ENCODE measurements at regions not wholly inside any gene's neighbourhood (a gene's known extent, or its start where the extent isn't known, plus 50 kb on each side); places are given as distances from the start of the nearest gene placed in this dataset.
"Not testable (repeated sequence)": the region's sequence is repeated elsewhere in the genome, so short reads cannot be mapped to it uniquely, and the experiment has no call there.

- peak overlapping the region; percentile 68 for H3K27ac Mint-ChIP-seq
These were observed 122.8 kb downstream of the ZC4H2 start for GRCh38 chrX:64853424-64853823.

GRCh38 chrX:64850371-64851082 lies 125.7 kb downstream of the ZC4H2 start:
- Mint-ChIP-seq H3K4me1 (peaks cover 18% of the 10 kb centered on the region), H3K9me3 (peaks cover 9% of the 10 kb centered on the region), H3K4me3 (peak overlapping the region; percentile 41), H3K36me3 (ENCODE audit: low read depth) (peaks cover 35% of the 10 kb centered on the region), H3K27me3 (no peaks in the 10 kb centered on the region), H3K27ac (peak overlapping the region; percentile 91)
- intact Hi-C loops (cut with micrococcal nuclease): no loop called here
- DNase-seq: peak; percentile 69

More at GRCh38 chrX:64853424-64853823, 122.8 kb downstream of the ZC4H2 start:
- intact Hi-C loops (cut with micrococcal nuclease): no loop called here
- peaks cover 43% of the 10 kb centered on the region for H3K36me3 Mint-ChIP-seq (ENCODE audit: low read depth)
- no peaks in the 10 kb centered on the region for H3K27me3 Mint-ChIP-seq
- peaks cover 18% of the 10 kb centered on the region for H3K4me1 Mint-ChIP-seq
- DNase-seq: no peak
- peak overlapping the region; percentile 28 for H3K4me3 Mint-ChIP-seq
- peaks cover 15% of the 10 kb centered on the region for H3K9me3 Mint-ChIP-seq

GRCh38 chrX:64843224-64843623 lies 133.0 kb downstream of the ZC4H2 start:
- Mint-ChIP-seq H3K4me1 (peaks cover 25% of the 10 kb centered on the region), H3K27ac (peak overlapping the region; percentile 91), H3K4me3 (peak overlapping the region; percentile 27), H3K27me3 (no peaks in the 10 kb centered on the region), H3K9me3 (peaks cover 21% of the 10 kb centered on the region), H3K36me3 (ENCODE audit: low read depth) (peaks cover 38% of the 10 kb centered on the region)
- intact Hi-C loops (cut with micrococcal nuclease): no loop called here
- DNase-seq: no peak

- DNase-seq: peak; percentile 65
- Mint-ChIP-seq H3K4me3 (peak overlapping the region; percentile 27), H3K9me3 (peaks cover 21% of the 10 kb centered on the region), H3K27ac (peak overlapping the region; percentile 91), H3K36me3 (ENCODE audit: low read depth) (peaks cover 38% of the 10 kb centered on the region), H3K4me1 (peaks cover 25% of the 10 kb centered on the region), H3K27me3 (no peaks in the 10 kb centered on the region)
- intact Hi-C loops (cut with micrococcal nuclease): no loop called here
These were observed 133.8 kb downstream of the ZC4H2 start for GRCh38 chrX:64842492-64842891.

- H3K4me1 Mint-ChIP-seq: no peaks in the 10 kb centered on the region
- H3K27me3 Mint-ChIP-seq: no peaks in the 10 kb centered on the region
- no peak for DNase-seq
- H3K36me3 Mint-ChIP-seq (ENCODE audit: low read depth): peaks cover 1% of the 10 kb centered on the region
- no peak overlapping the region for H3K27ac Mint-ChIP-seq
- intact Hi-C loops (cut with micrococcal nuclease): no loop called here
- H3K9me3 Mint-ChIP-seq: peaks cover 12% of the 10 kb centered on the region
- H3K4me3 Mint-ChIP-seq: no peak overlapping the region
These were observed 170.6 kb downstream of the ZC4H2 start for GRCh38 chrX:64805683-64806082.

GRCh38 chrX:64792598-64793337 lies 183.5 kb downstream of the ZC4H2 start:
- H3K36me3 Mint-ChIP-seq (ENCODE audit: low read depth): no peaks in the 10 kb centered on the region
- H3K4me1 Mint-ChIP-seq: no peaks in the 10 kb centered on the region
- DNase-seq: no peak
- intact Hi-C loops (cut with micrococcal nuclease): no loop called here
- H3K9me3 Mint-ChIP-seq: peaks cover 19% of the 10 kb centered on the region
- H3K4me3 Mint-ChIP-seq: no peak overlapping the region
- no peak overlapping the region for H3K27ac Mint-ChIP-seq
- H3K27me3 Mint-ChIP-seq: no peaks in the 10 kb centered on the region

- H3K27ac Mint-ChIP-seq: no peak overlapping the region
- no peak overlapping the region for H3K4me3 Mint-ChIP-seq
- no peaks in the 10 kb centered on the region for H3K4me1 Mint-ChIP-seq
- intact Hi-C loops (cut with micrococcal nuclease): no loop called here
- H3K36me3 Mint-ChIP-seq (ENCODE audit: low read depth): no peaks in the 10 kb centered on the region
- DNase-seq: no peak
- H3K9me3 Mint-ChIP-seq: peaks cover 9% of the 10 kb centered on the region
- no peaks in the 10 kb centered on the region for H3K27me3 Mint-ChIP-seq
These were observed 193.3 kb downstream of the ZC4H2 start for GRCh38 chrX:64782923-64783322.

GRCh38 chrX:64758047-64758446 lies 218.2 kb downstream of the ZC4H2 start:
- H3K9me3 Mint-ChIP-seq: peaks cover 5% of the 10 kb centered on the region
- no peak overlapping the region for H3K27ac Mint-ChIP-seq
- no peaks in the 10 kb centered on the region for H3K27me3 Mint-ChIP-seq
- no peaks in the 10 kb centered on the region for H3K36me3 Mint-ChIP-seq (ENCODE audit: low read depth)
- intact Hi-C loops (cut with micrococcal nuclease): no loop called here
- H3K4me1 Mint-ChIP-seq: no peaks in the 10 kb centered on the region
- H3K4me3 Mint-ChIP-seq: no peak overlapping the region
- no peak for DNase-seq

GRCh38 chrX:64739792-64740378 lies 236.4 kb downstream of the ZC4H2 start:
- DNase-seq: no peak
- Mint-ChIP-seq H3K4me3 (no peak overlapping the region), H3K27ac (no peak overlapping the region), H3K27me3 (no peaks in the 10 kb centered on the region), H3K36me3 (ENCODE audit: low read depth) (no peaks in the 10 kb centered on the region), H3K4me1 (no peaks in the 10 kb centered on the region), H3K9me3 (no peaks in the 10 kb centered on the region)
- intact Hi-C loops (cut with micrococcal nuclease): no loop called here

- Mint-ChIP-seq H3K4me1 (no peaks in the 10 kb centered on the region), H3K27ac (no peak overlapping the region), H3K27me3 (no peaks in the 10 kb centered on the region), H3K4me3 (no peak overlapping the region), H3K9me3 (peaks cover 6% of the 10 kb centered on the region), H3K36me3 (ENCODE audit: low read depth) (no peaks in the 10 kb centered on the region)
- intact Hi-C loops (cut with micrococcal nuclease): no loop called here
- DNase-seq: no peak
These were observed 277.9 kb downstream of the ZC4H2 start for GRCh38 chrX:64698317-64698716.

GRCh38 chrX:64695372-64695771 lies 280.9 kb downstream of the ZC4H2 start:
- H3K4me3 Mint-ChIP-seq; H3K9me3 Mint-ChIP-seq; H3K36me3 Mint-ChIP-seq (ENCODE audit: low read depth); H3K27ac Mint-ChIP-seq; H3K4me1 Mint-ChIP-seq; intact Hi-C loops (cut with micrococcal nuclease); DNase-seq; H3K27me3 Mint-ChIP-seq: not testable (repeated sequence)

GRCh38 chrX:64662876-64663275 lies 267.6 kb upstream of the MTMR8 start:
- H3K27me3 Mint-ChIP-seq: no peaks in the 10 kb centered on the region
- no peak overlapping the region for H3K4me3 Mint-ChIP-seq
- H3K9me3 Mint-ChIP-seq: peaks cover 4% of the 10 kb centered on the region
- H3K27ac Mint-ChIP-seq: no peak overlapping the region
- H3K36me3 Mint-ChIP-seq (ENCODE audit: low read depth): no peaks in the 10 kb centered on the region
- intact Hi-C loops (cut with micrococcal nuclease): no loop called here
- H3K4me1 Mint-ChIP-seq: no peaks in the 10 kb centered on the region
- no peak for DNase-seq

- H3K27ac Mint-ChIP-seq; H3K27me3 Mint-ChIP-seq; H3K36me3 Mint-ChIP-seq (ENCODE audit: low read depth); H3K4me3 Mint-ChIP-seq; DNase-seq; intact Hi-C loops (cut with micrococcal nuclease); H3K4me1 Mint-ChIP-seq: not testable (repeated sequence)
- peaks cover 17% of the 10 kb centered on the region for H3K9me3 Mint-ChIP-seq
These were observed 262.0 kb upstream of the MTMR8 start for GRCh38 chrX:64657229-64657628.

GRCh38 chrX:64642482-64642881 lies 247.2 kb upstream of the MTMR8 start:
- no peak overlapping the region for H3K27ac Mint-ChIP-seq
- H3K27me3 Mint-ChIP-seq: no peaks in the 10 kb centered on the region
- peak; percentile 51 for DNase-seq
- intact Hi-C loops (cut with micrococcal nuclease): no loop called here
- no peaks in the 10 kb centered on the region for H3K36me3 Mint-ChIP-seq (ENCODE audit: low read depth)
- no peak overlapping the region for H3K4me3 Mint-ChIP-seq
- H3K9me3 Mint-ChIP-seq: peaks cover under 1% of the 10 kb centered on the region
- no peaks in the 10 kb centered on the region for H3K4me1 Mint-ChIP-seq

Data from activated CD4-positive, alpha-beta T cell treated with anti-CD3 and anti-CD28 coated beads, Interleukin-2, amount 10 ng/mL, durations not matched to agents 24 days and 14 days (primary cell).